GM19023 (cell line): ENCODE measurements at regions not wholly inside any gene's neighbourhood (a gene's known extent, or its start where the extent isn't known, plus 50 kb on each side); places are given as distances from the start of the nearest gene placed in this dataset.

Experiments
- ATAC-seq: cut with Tn5 transposase; IDR thresholded peaks from one replicate; pipeline ENCODE4 v1.9.1; 2021; ENCODE audit warnings: mild to moderate bottlenecking, moderate library complexity; ENCODE audit not compliant: unreplicated experiment

GRCh38 chr4:137468836-137469235, 63.5 kb downstream of the PCDH18 start:
- no peak for ATAC-seq

- ATAC-seq: no peak
Measured at GRCh38 chr4:137467537-137467936, 64.8 kb downstream of the PCDH18 start.

- no peak for ATAC-seq
Measured at GRCh38 chr4:137463377-137464003, 68.8 kb downstream of the PCDH18 start.

GRCh38 chr4:137455647-137456321, 76.5 kb downstream of the PCDH18 start:
- ATAC-seq: no peak

GRCh38 chr4:137454767-137455166, 77.5 kb downstream of the PCDH18 start:
- ATAC-seq: no peak

- no peak for ATAC-seq
Measured at GRCh38 chr4:137452799-137453198, 79.5 kb downstream of the PCDH18 start.

GRCh38 chr4:137451172-137451825, 81.0 kb downstream of the PCDH18 start:
- ATAC-seq: no peak

GRCh38 chr4:137448402-137448801, 83.9 kb downstream of the PCDH18 start:
- no peak for ATAC-seq

GRCh38 chr4:137446071-137446470, 86.2 kb downstream of the PCDH18 start:
- ATAC-seq: no peak

GRCh38 chr4:137443031-137443800, 89.1 kb downstream of the PCDH18 start:
- ATAC-seq: no peak

GRCh38 chr4:137432446-137433311, 99.6 kb downstream of the PCDH18 start:
- ATAC-seq: no peak

- no peak for ATAC-seq
Measured at GRCh38 chr4:137430171-137430570, 102.1 kb downstream of the PCDH18 start.

- no peak for ATAC-seq
Measured at GRCh38 chr4:137427411-137427810, 104.9 kb downstream of the PCDH18 start.

- ATAC-seq: no peak
Measured at GRCh38 chr4:137425281-137425680, 107.0 kb downstream of the PCDH18 start.

- ATAC-seq: no peak
Measured at GRCh38 chr4:137422666-137423065, 109.6 kb downstream of the PCDH18 start.

- no peak for ATAC-seq
Measured at GRCh38 chr4:137421796-137422195, 110.5 kb downstream of the PCDH18 start.

GRCh38 chr4:137420901-137421396, 111.3 kb downstream of the PCDH18 start:
- ATAC-seq: no peak

GRCh38 chr4:137417676-137418075, 114.6 kb downstream of the PCDH18 start:
- no peak for ATAC-seq

GRCh38 chr4:137414802-137415201, 117.5 kb downstream of the PCDH18 start:
- no peak for ATAC-seq

GRCh38 chr4:137408527-137409177, 123.6 kb downstream of the PCDH18 start:
- no peak for ATAC-seq
